ENCODE measurements at regions not wholly inside any gene's neighbourhood (a gene's known extent, or its start where the extent isn't known, plus 50 kb on each side); places are given as distances from the start of the nearest gene placed in this dataset.

GRCh38 chr3:159650726-159651125 is 337.9 kb upstream of the IL12A start:
- Histone ChIP-seq H3K36me3 (no peaks in the 10 kb centered on the region), H3K4me3 (no peak overlapping the region), H3K4me1 (no peaks in the 10 kb centered on the region), H3K27ac (no peak overlapping the region), H3K27me3 (no peaks in the 10 kb centered on the region), H3K9me3 (no peaks in the 10 kb centered on the region)
- DNase-seq = no peak
- no peak for TF ChIP-seq POLR2A (IDR thresholded peaks at IDR 0.05)
- TF ChIP-seq CTCF (IDR thresholded peaks at IDR 0.05) = no peak
- intact Hi-C loops (cut with DNase I) = no loop called here
- 48 to 53% methylated on average over 2 of the region's 2 CpGs for WGBS, 2 donors

- Histone ChIP-seq H3K4me3 (no peak overlapping the region), H3K27ac (no peak overlapping the region), H3K27me3 (no peaks in the 10 kb centered on the region), H3K36me3 (no peaks in the 10 kb centered on the region), H3K9me3 (no peaks in the 10 kb centered on the region), H3K4me1 (no peaks in the 10 kb centered on the region)
- intact Hi-C loops (cut with DNase I) = no loop called here
- DNase-seq = no peak
- TF ChIP-seq POLR2A (IDR thresholded peaks at IDR 0.05) (no peak), CTCF (IDR thresholded peaks at IDR 0.05) (no peak)
- WGBS, 2 donors = 67 to 83% methylated on average over 2 of the region's 2 CpGs
Observed at GRCh38 chr3:159652452-159652851, 336.2 kb upstream of the IL12A start.

- Histone ChIP-seq H3K27me3 (no peaks in the 10 kb centered on the region), H3K27ac (no peak overlapping the region), H3K4me3 (no peak overlapping the region), H3K4me1 (no peaks in the 10 kb centered on the region), H3K36me3 (no peaks in the 10 kb centered on the region), H3K9me3 (no peaks in the 10 kb centered on the region)
- intact Hi-C loops (cut with DNase I) = no loop called here
- TF ChIP-seq POLR2A (IDR thresholded peaks at IDR 0.05) = no peak
- 63 to 64% methylated on average over 4 of the region's 4 CpGs for WGBS, 2 donors
- DNase-seq = no peak
Observed at GRCh38 chr3:159654183-159655134, 334.2 kb upstream of the IL12A start.

GRCh38 chr3:159655202-159655601 is 333.4 kb upstream of the IL12A start:
- WGBS, 2 donors = 79 to 94% methylated on average over 2 of the region's 2 CpGs
- H3K9me3 ChIP-seq = no peaks in the 10 kb centered on the region
- H3K4me3 ChIP-seq = no peak overlapping the region
- H3K27ac ChIP-seq = no peak overlapping the region
- H3K36me3 ChIP-seq = no peaks in the 10 kb centered on the region
- no peak for DNase-seq
- H3K27me3 ChIP-seq = no peaks in the 10 kb centered on the region
- H3K4me1 ChIP-seq = no peaks in the 10 kb centered on the region
- intact Hi-C loops (cut with DNase I) = no loop called here
- TF ChIP-seq CTCF (IDR thresholded peaks at IDR 0.05) = no peak
- no peak for TF ChIP-seq POLR2A (IDR thresholded peaks at IDR 0.05)

- Histone ChIP-seq H3K27me3 (no peaks in the 10 kb centered on the region), H3K4me1 (no peaks in the 10 kb centered on the region), H3K27ac (no peak overlapping the region), H3K36me3 (no peaks in the 10 kb centered on the region), H3K4me3 (no peak overlapping the region), H3K9me3 (peaks cover 0 to 4% (median 3%) of the 10 kb centered on the region in 3 donors)
- 62 to 74% methylated on average over 3 of the region's 3 CpGs for WGBS, 2 donors
- TF ChIP-seq CTCF (IDR thresholded peaks at IDR 0.05) (no peak), POLR2A (IDR thresholded peaks at IDR 0.05) (no peak)
- intact Hi-C loops (cut with DNase I) = no loop called here
- DNase-seq = no peak
Observed at GRCh38 chr3:159657176-159657575, 331.5 kb upstream of the IL12A start.
